Right cardiac atrium (tissue), 5 donors: ENCODE measurements at regions not wholly inside any gene's neighbourhood (a gene's known extent, or its start where the extent isn't known, plus 50 kb on each side); places are given as distances from the start of the nearest gene placed in this dataset.

Experiments
- ATAC-seq, 2 donors: fragments of 200-7000 bp; cut with Tn5 transposase; one replicate each; pipeline versions ENCODE4 v1.8.0 to v1.9.1; 2020; ENCODE audit warnings: moderate library complexity in 2 of 2, mild to moderate bottlenecking in 1 of 2
- DNase-seq, 3 donors: peaks; one replicate each; pipeline ENCODE4 v3.0.0-alpha.2; 2020
- H3K27ac ChIP-seq: one replicate; pipeline ENCODE4 v1.5.1; 2013; ENCODE audit warnings: mild to moderate bottlenecking, low read length, control low read depth, moderate library complexity
- H3K27me3 ChIP-seq: one replicate; pipeline ENCODE4 v1.6.1; 2013; ENCODE audit not compliant: control insufficient read depth, insufficient read depth
- H3K4me1 ChIP-seq: one replicate; pipeline ENCODE4 v1.6.1; 2013; ENCODE audit warnings: low read length; ENCODE audit not compliant: control insufficient read depth, insufficient read depth
- H3K4me3 ChIP-seq: one replicate; pipeline ENCODE4 v1.5.1; 2013; ENCODE audit warnings: low read length, control low read depth
- H3K9me3 ChIP-seq: one replicate; pipeline ENCODE4 v1.6.1; 2013; ENCODE audit warnings: low read length; ENCODE audit not compliant: control insufficient read depth
- WGBS: extraction: QIAGEN DNeasy Blood & Tissue Kit; methylation state at CpG from one replicate; pipeline ENCODE4 v1.1.7; 2013; 5-methylcytosine and 5-hydroxymethylcytosine counted together
- intact Hi-C, 4 donors: fragments of 100-400 bp; cut with DNase I; formaldehyde crosslinking; loops; one replicate each; pipeline versions ENCODE4 v1.11.0 to v1.14.0; 2022 to 2023
- donor health status: healthy with polysubstance abuse.
- donor health status: DM: no; HTN: yes; CAD: no.
- donor health status: DM: no; HTN: no; CAD: no.
- donor health status: DM: no; HTN: yes; CAD: no; lungs with severe emphysema.
- donor health status: DM: yes; HTN: yes; CAD: no.

GRCh38 chr6:148107911-148108310 is 234.7 kb upstream of the SASH1 start:
- WGBS = 91% methylated on average over 3 of the region's 3 CpGs
- Histone ChIP-seq H3K27me3 (no peaks in the 10 kb centered on the region), H3K4me3 (no peak overlapping the region), H3K9me3 (no peaks in the 10 kb centered on the region), H3K27ac (no peak overlapping the region), H3K4me1 (no peaks in the 10 kb centered on the region)
- ATAC-seq = no peak
- intact Hi-C loops = no loop called here
- DNase-seq = no peak

- WGBS = 84% methylated on average over 3 of the region's 3 CpGs
Measured at GRCh38 chr6:148109732-148110131, 232.9 kb upstream of the SASH1 start.

GRCh38 chr6:148110925-148111324 is 231.7 kb upstream of the SASH1 start:
- no peak for DNase-seq

More at GRCh38 chr6:148109732-148110131, 232.9 kb upstream of the SASH1 start:
- H3K27ac ChIP-seq = no peak overlapping the region
- H3K9me3 ChIP-seq = no peaks in the 10 kb centered on the region
- no peaks in the 10 kb centered on the region for H3K27me3 ChIP-seq
- H3K4me3 ChIP-seq = no peak overlapping the region
- intact Hi-C loops = no loop called here
- H3K4me1 ChIP-seq = no peaks in the 10 kb centered on the region
- no peak for DNase-seq
- ATAC-seq = no peak

GRCh38 chr6:148112851-148113319 is 229.8 kb upstream of the SASH1 start:
- Histone ChIP-seq H3K4me3 (no peak overlapping the region), H3K27ac (no peak overlapping the region), H3K9me3 (no peaks in the 10 kb centered on the region), H3K4me1 (no peaks in the 10 kb centered on the region), H3K27me3 (no peaks in the 10 kb centered on the region)
- DNase-seq (no peak), ATAC-seq (no peak)
- WGBS = 91% methylated on average over 2 of the region's 2 CpGs
- intact Hi-C loops = no loop called here

More at GRCh38 chr6:148110925-148111324, 231.7 kb upstream of the SASH1 start:
- no peak for ATAC-seq
- Histone ChIP-seq H3K27ac (no peak overlapping the region), H3K4me1 (no peaks in the 10 kb centered on the region), H3K9me3 (no peaks in the 10 kb centered on the region), H3K4me3 (no peak overlapping the region), H3K27me3 (no peaks in the 10 kb centered on the region)
- intact Hi-C loops = no loop called here
- WGBS = 96% methylated on average over 3 of the region's 3 CpGs

GRCh38 chr6:148116001-148116400 is 226.6 kb upstream of the SASH1 start:
- Histone ChIP-seq H3K27ac (no peak overlapping the region), H3K4me1 (no peaks in the 10 kb centered on the region), H3K4me3 (no peak overlapping the region), H3K9me3 (no peaks in the 10 kb centered on the region), H3K27me3 (no peaks in the 10 kb centered on the region)
- WGBS = 79% methylated on average over 3 of the region's 3 CpGs
- ATAC-seq = no peak
- intact Hi-C loops = no loop called here
- no peak for DNase-seq

- 90% methylated on average over 1 of the region's 1 CpG for WGBS
Measured at GRCh38 chr6:148118244-148118643, 224.4 kb upstream of the SASH1 start.

GRCh38 chr6:148128014-148128730 is 214.5 kb upstream of the SASH1 start:
- intact Hi-C loops = no loop called here
- ATAC-seq = no peak

More at GRCh38 chr6:148118244-148118643, 224.4 kb upstream of the SASH1 start:
- Histone ChIP-seq H3K4me3 (no peak overlapping the region), H3K27me3 (no peaks in the 10 kb centered on the region), H3K4me1 (no peaks in the 10 kb centered on the region), H3K27ac (no peak overlapping the region), H3K9me3 (no peaks in the 10 kb centered on the region)
- ATAC-seq (no peak), DNase-seq (no peak)
- intact Hi-C loops = no loop called here

GRCh38 chr6:148134592-148134991 is 208.0 kb upstream of the SASH1 start:
- no peak overlapping the region for H3K27ac ChIP-seq
- H3K4me3 ChIP-seq = no peak overlapping the region
- ATAC-seq = no peak
- intact Hi-C loops = no loop called here
- H3K27me3 ChIP-seq = no peaks in the 10 kb centered on the region
- no peak for DNase-seq
- no peaks in the 10 kb centered on the region for H3K9me3 ChIP-seq
- 59% methylated on average over 6 of the region's 6 CpGs for WGBS
- H3K4me1 ChIP-seq = no peaks in the 10 kb centered on the region

More at GRCh38 chr6:148128014-148128730, 214.5 kb upstream of the SASH1 start:
- no peaks in the 10 kb centered on the region for H3K4me1 ChIP-seq
- no peak overlapping the region for H3K27ac ChIP-seq
- WGBS = 91% methylated on average over 6 of the region's 6 CpGs
- no peak overlapping the region for H3K4me3 ChIP-seq
- H3K9me3 ChIP-seq = no peaks in the 10 kb centered on the region
- DNase-seq = no peak
- no peaks in the 10 kb centered on the region for H3K27me3 ChIP-seq

- 77% methylated on average over 4 of the region's 4 CpGs for WGBS
- intact Hi-C loops = no loop called here
- Histone ChIP-seq H3K27me3 (no peaks in the 10 kb centered on the region), H3K4me1 (no peaks in the 10 kb centered on the region), H3K9me3 (no peaks in the 10 kb centered on the region), H3K4me3 (no peak overlapping the region), H3K27ac (no peak overlapping the region)
- DNase-seq = no peak
- ATAC-seq = no peak
Measured at GRCh38 chr6:148136586-148136985, 206.1 kb upstream of the SASH1 start.

GRCh38 chr6:148137652-148138051 is 205.0 kb upstream of the SASH1 start:
- Histone ChIP-seq H3K27ac (no peak overlapping the region), H3K27me3 (no peaks in the 10 kb centered on the region), H3K4me3 (no peak overlapping the region), H3K4me1 (no peaks in the 10 kb centered on the region), H3K9me3 (no peaks in the 10 kb centered on the region)
- ATAC-seq (no peak), DNase-seq (no peak)
- intact Hi-C loops = no loop called here
- 95% methylated on average over 1 of the region's 1 CpG for WGBS

GRCh38 chr6:148138573-148138972 is 204.1 kb upstream of the SASH1 start:
- DNase-seq = no peak
- no peaks in the 10 kb centered on the region for H3K9me3 ChIP-seq
- no peaks in the 10 kb centered on the region for H3K27me3 ChIP-seq
- no peak overlapping the region for H3K4me3 ChIP-seq
- no peak for ATAC-seq
- no peaks in the 10 kb centered on the region for H3K4me1 ChIP-seq
- H3K27ac ChIP-seq = no peak overlapping the region
- intact Hi-C loops = no loop called here
- WGBS = 56% methylated on average over 1 of the region's 1 CpG
